Adrenal gland (tissue), 9 donors: ENCODE measurements at regions not wholly inside any gene's neighbourhood (a gene's known extent, or its start where the extent isn't known, plus 50 kb on each side); places are given as distances from the start of the nearest gene placed in this dataset.

Experiments
- DNase-seq, 7 donors: peaks; one replicate each; pipeline ENCODE4 v3.0.0-alpha.2; 2019 to 2020
- H3K27ac ChIP-seq, 5 donors: fragments of 200-600 bp; sonication (generic) in 4 of 5; 1 replicate in 3 of 5; 2 replicates in 2 of 5; pipeline versions ENCODE4 v1.5.1 to v1.8.0; 2016 to 2020; ENCODE audit warnings: mild to moderate bottlenecking in 1 of 5
- H3K27me3 ChIP-seq: fragments of 200-600 bp; 2 replicates; pipeline ENCODE4 v1.8.0; 2021
- H3K36me3 ChIP-seq, 2 donors: fragments of 200-600 bp; replicated peaks in 1 of 2; 1 replicate in 1 of 2; 2 replicates in 1 of 2; pipeline versions ENCODE4 v1.5.1 to v1.8.0; 2018 to 2022
- H3K4me1 ChIP-seq, 2 donors: fragments of 200-600 bp; replicated peaks in 1 of 2; 1 replicate in 1 of 2; 2 replicates in 1 of 2; pipeline versions ENCODE4 v1.5.1 to v1.8.0; 2018 to 2021
- H3K4me3 ChIP-seq, 4 donors: fragments of 200-600 bp; sonication (generic) in 3 of 4; one replicate each; pipeline ENCODE4 v1.5.1; 2016 to 2018
- H3K9me3 ChIP-seq, 3 donors: fragments of 200-600 bp; sonication (generic) in 1 of 3; replicated peaks in 1 of 3; 1 replicate in 2 of 3; 2 replicates in 1 of 3; pipeline versions ENCODE4 v1.5.1 to v1.8.0; 2016 to 2021
- CTCF ChIP-seq, 6 experiments: fragments of 450-650 bp in 4 of 6; fragments of 200-600 bp in 2 of 6; sonication (generic) in 1 of 6; IDR thresholded peaks; 1 replicate in 5 of 6; 2 replicates in 1 of 6; pipeline versions ENCODE4 v1.5.1 to v1.8.0; 2016 to 2021; ENCODE audit warnings: antibody characterized with exemption in 6 of 6, mild to moderate bottlenecking in 2 of 6, moderate library complexity in 1 of 6
- POLR2A ChIP-seq, 2 donors: fragments of 450-650 bp; IDR thresholded peaks; one replicate each; pipeline ENCODE4 v1.6.1; 2017; ENCODE audit warnings: antibody characterized with exemption in 2 of 2, mild to moderate bottlenecking in 2 of 2, moderate library complexity in 1 of 2
- WGBS, 4 donors: extraction: QIAGEN DNeasy Blood & Tissue Kit in 2 of 4; methylation state at CpG; one replicate each; pipeline versions ENCODE4 v1.1.5 to v1.1.7; 2013 to 2017; 5-methylcytosine and 5-hydroxymethylcytosine counted together
- intact Hi-C, 2 donors: fragments of 100-400 bp; cut with DNase I; formaldehyde crosslinking; loops; one replicate each; pipeline versions ENCODE4 v1.14.1 to v1.15.0; 2022 to 2023
- donor health status: healthy with polysubstance abuse.
- donor health status: Bipolar disorder and iron deficiency.
- donor health status: DM: yes; HTN: yes; CAD: no.
- donor health status: DM: no; HTN: no; CAD: no.
- donor health status: DM: no; HTN: no; CAD: no.

DNA sequence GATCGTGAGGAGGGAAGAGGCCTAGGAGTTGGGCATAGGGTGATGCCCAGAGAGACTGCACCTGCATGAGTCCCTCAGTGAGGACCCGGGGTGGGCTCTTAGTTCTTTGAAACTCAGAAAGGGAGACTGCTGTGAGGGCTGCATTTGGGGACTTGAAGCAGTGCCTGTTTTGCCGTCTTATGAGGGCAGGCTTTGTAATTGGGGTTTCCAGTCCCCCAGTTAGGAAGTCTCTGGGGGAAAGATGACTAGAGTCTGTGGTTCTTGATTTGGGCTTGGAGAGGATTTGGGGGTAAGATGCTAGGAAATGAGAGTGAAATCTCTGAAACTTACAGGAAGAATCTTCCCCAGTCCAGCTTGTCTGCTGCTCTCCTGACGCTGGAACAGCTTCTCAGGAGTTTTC is 99.6 kb downstream of the ARF6 start:
- intact Hi-C loops, result no loop called here
- Histone ChIP-seq H3K36me3 (no peaks in the 10 kb centered on the region), H3K9me3 (no peaks in the 10 kb centered on the region), H3K27ac (peak overlapping the region; percentile 49 to 82 (median 75)), H3K27me3 (no peaks in the 10 kb centered on the region), H3K4me1 (peaks cover 10 to 21% of the 10 kb centered on the region in 2 donors), H3K4me3 (no peak overlapping the region)
- TF ChIP-seq POLR2A (IDR thresholded peaks at IDR 0.05), result no peak
- no peak for TF ChIP-seq CTCF (IDR thresholded peaks at IDR 0.05)
- no peak for DNase-seq
- WGBS, 4 donors, result 68 to 80% (median 71%) methylated on average over 4 of the region's 4 CpGs

DNA sequence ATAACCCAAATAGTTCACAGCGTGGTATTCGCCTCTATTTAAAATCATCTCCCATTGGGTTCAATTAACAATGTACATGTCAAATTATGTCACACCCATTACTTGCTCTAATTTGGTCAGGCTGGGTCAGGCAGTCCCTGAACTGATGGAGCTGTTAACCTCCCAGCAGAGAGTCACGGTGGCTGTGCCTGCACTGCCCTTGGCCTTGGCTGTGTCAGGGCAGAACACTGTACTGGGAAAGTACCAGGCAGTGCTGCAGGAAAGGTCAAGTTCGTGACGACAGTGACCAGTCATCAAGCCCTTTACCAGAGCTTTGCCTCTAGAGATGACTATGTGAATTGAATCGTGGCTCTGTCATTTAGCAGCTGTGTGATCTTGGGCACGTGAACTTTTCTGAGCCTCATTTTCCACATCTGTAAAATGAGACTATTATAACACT is 100.0 kb downstream of the ARF6 start:
- Histone ChIP-seq H3K36me3 (no peaks in the 10 kb centered on the region), H3K27ac (peak overlapping the region; percentile 49 to 82 (median 75)), H3K4me3 (no peak overlapping the region), H3K27me3 (no peaks in the 10 kb centered on the region), H3K4me1 (peaks cover 10 to 21% of the 10 kb centered on the region in 2 donors), H3K9me3 (no peaks in the 10 kb centered on the region)
- TF ChIP-seq POLR2A (IDR thresholded peaks at IDR 0.05), result peak in 1 of 2 donors; percentile 67
- peak in 5 of 6 experiments; percentile 6 to 36 (median 17) for TF ChIP-seq CTCF (IDR thresholded peaks at IDR 0.05)
- intact Hi-C loops, result no loop called here
- WGBS, 4 donors, result 29 to 38% (median 37%) methylated on average over 6 to 7 of the region's 7 CpGs
- peak; percentile 87 to 96 (median 95) for DNase-seq

- no peak overlapping the region for H3K4me3 ChIP-seq
- H3K9me3 ChIP-seq, result no peaks in the 10 kb centered on the region
- no peak for DNase-seq
- no peaks in the 10 kb centered on the region for H3K36me3 ChIP-seq
- intact Hi-C loops, result no loop called here
- no peaks in the 10 kb centered on the region for H3K27me3 ChIP-seq
- WGBS, 4 donors, result 87 to 92% (median 91%) methylated on average over 9 of the region's 9 CpGs
- H3K27ac ChIP-seq, result peak overlapping the region in 4 of 5 donors; percentile 28 to 82 (median 76)
- H3K4me1 ChIP-seq, result peaks cover 10 to 18% of the 10 kb centered on the region in 2 donors
- TF ChIP-seq CTCF (IDR thresholded peaks at IDR 0.05), result no peak
- no peak for TF ChIP-seq POLR2A (IDR thresholded peaks at IDR 0.05)
Measured at GRCh38 chr14:49993565-49993964, 100.7 kb downstream of the ARF6 start.

DNA sequence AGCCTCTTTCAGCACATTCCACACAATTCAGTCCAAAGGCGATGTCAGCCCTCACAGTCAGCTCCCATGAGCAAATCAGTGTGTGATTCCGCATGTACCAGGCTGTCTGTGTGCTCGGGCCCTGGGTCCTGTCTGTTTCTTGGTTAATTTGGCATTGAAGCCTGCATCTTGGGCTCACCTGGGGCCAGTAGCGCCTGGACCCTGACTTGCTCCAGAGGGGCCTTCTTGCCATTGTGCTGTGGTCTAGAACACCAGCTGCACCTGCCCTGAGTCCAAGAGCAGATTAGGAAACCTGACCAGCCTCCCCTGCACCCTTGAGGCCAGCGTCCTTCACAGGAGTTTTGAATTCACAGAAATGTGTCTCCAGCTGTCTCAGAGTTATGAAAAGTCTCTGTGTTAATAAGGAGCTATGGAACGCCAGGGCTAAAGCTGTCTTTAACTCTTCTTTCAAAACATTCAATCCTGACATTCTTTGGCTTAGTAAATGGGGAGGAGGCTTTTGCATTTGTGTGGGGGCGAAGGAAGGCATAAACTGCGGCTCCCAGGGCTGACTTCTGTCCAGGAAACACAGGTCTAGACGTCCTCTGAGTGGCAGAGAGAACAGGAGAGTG is 102.2 kb downstream of the ARF6 start:
- no peak overlapping the region for H3K4me3 ChIP-seq
- no peaks in the 10 kb centered on the region for H3K9me3 ChIP-seq
- no peaks in the 10 kb centered on the region for H3K27me3 ChIP-seq
- DNase-seq, result no peak
- WGBS, 4 donors, result 85 to 90% (median 86%) methylated on average over 5 to 9 of the region's 9 CpGs
- H3K36me3 ChIP-seq, result no peaks in the 10 kb centered on the region
- intact Hi-C loops, result no loop called here
- TF ChIP-seq CTCF (IDR thresholded peaks at IDR 0.05) (no peak), POLR2A (IDR thresholded peaks at IDR 0.05) (no peak)
- peaks cover 24 to 25% of the 10 kb centered on the region in 2 donors for H3K4me1 ChIP-seq
- no peak overlapping the region for H3K27ac ChIP-seq
